ENCODE measurements at regions not wholly inside any gene's neighbourhood (a gene's known extent, or its start where the extent isn't known, plus 50 kb on each side); places are given as distances from the start of the nearest gene placed in this dataset.

GRCh38 chr10:69684020-69684980 is 54.3 kb downstream of the FAM241B start:
- DNase-seq (ENCODE audit: insufficient read length, low spot score) = no peak
- no peak for FAIRE-seq
- TF ChIP-seq CTCF (IDR thresholded peaks at IDR 0.05; ENCODE audit: insufficient read depth, missing control alignments) = no peak

- no peak for FAIRE-seq
- TF ChIP-seq CTCF (IDR thresholded peaks at IDR 0.05; ENCODE audit: insufficient read depth, missing control alignments) = no peak
- no peak for DNase-seq (ENCODE audit: insufficient read length, low spot score)
These were observed 54.9 kb downstream of the FAM241B start for GRCh38 chr10:69684981-69685353.

- no peak for FAIRE-seq
- no peak for TF ChIP-seq CTCF (IDR thresholded peaks at IDR 0.05; ENCODE audit: insufficient read depth, missing control alignments)
- DNase-seq (ENCODE audit: insufficient read length, low spot score) = no peak
These were observed 55.4 kb downstream of the FAM241B start for GRCh38 chr10:69685426-69685801.

GRCh38 chr10:69685802-69686585 is 55.9 kb downstream of the FAM241B start:
- TF ChIP-seq CTCF (IDR thresholded peaks at IDR 0.05; ENCODE audit: insufficient read depth, missing control alignments) = no peak
- FAIRE-seq (no peak), DNase-seq (ENCODE audit: insufficient read length, low spot score) (no peak)

- FAIRE-seq = no peak
- DNase-seq (ENCODE audit: insufficient read length, low spot score) = no peak
- TF ChIP-seq CTCF (IDR thresholded peaks at IDR 0.05; ENCODE audit: insufficient read depth, missing control alignments) = no peak
These were observed 56.8 kb downstream of the FAM241B start for GRCh38 chr10:69686866-69687265.

- DNase-seq (ENCODE audit: insufficient read length, low spot score) (no peak), FAIRE-seq (no peak)
- TF ChIP-seq CTCF (IDR thresholded peaks at IDR 0.05; ENCODE audit: insufficient read depth, missing control alignments) = no peak
These were observed 57.4 kb downstream of the FAM241B start for GRCh38 chr10:69687426-69687825.
